ENCODE measurements at regions not wholly inside any gene's neighbourhood (a gene's known extent, or its start where the extent isn't known, plus 50 kb on each side); places are given as distances from the start of the nearest gene placed in this dataset.

DNA sequence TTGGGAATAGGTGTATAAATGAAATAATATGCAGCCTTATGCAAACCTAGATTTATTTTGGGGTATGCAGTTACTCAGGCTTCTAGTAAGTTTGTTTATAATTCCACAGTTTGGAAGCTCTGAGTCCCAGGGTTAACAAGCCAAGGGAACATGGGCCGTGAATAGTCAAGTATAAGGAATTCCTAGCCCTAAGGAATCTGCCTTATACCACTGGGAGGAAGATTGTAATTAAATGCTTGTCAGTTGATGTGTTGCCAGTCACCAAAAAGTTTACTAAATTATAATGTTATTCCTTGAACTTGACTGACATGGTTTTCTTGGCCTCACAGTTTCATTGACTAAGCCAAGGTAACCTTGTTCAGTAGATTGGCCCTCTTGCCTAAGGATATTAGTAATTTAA lies 72.4 kb upstream of the SGO1 start (continued):
- TF ChIP-seq, protein P1, sequence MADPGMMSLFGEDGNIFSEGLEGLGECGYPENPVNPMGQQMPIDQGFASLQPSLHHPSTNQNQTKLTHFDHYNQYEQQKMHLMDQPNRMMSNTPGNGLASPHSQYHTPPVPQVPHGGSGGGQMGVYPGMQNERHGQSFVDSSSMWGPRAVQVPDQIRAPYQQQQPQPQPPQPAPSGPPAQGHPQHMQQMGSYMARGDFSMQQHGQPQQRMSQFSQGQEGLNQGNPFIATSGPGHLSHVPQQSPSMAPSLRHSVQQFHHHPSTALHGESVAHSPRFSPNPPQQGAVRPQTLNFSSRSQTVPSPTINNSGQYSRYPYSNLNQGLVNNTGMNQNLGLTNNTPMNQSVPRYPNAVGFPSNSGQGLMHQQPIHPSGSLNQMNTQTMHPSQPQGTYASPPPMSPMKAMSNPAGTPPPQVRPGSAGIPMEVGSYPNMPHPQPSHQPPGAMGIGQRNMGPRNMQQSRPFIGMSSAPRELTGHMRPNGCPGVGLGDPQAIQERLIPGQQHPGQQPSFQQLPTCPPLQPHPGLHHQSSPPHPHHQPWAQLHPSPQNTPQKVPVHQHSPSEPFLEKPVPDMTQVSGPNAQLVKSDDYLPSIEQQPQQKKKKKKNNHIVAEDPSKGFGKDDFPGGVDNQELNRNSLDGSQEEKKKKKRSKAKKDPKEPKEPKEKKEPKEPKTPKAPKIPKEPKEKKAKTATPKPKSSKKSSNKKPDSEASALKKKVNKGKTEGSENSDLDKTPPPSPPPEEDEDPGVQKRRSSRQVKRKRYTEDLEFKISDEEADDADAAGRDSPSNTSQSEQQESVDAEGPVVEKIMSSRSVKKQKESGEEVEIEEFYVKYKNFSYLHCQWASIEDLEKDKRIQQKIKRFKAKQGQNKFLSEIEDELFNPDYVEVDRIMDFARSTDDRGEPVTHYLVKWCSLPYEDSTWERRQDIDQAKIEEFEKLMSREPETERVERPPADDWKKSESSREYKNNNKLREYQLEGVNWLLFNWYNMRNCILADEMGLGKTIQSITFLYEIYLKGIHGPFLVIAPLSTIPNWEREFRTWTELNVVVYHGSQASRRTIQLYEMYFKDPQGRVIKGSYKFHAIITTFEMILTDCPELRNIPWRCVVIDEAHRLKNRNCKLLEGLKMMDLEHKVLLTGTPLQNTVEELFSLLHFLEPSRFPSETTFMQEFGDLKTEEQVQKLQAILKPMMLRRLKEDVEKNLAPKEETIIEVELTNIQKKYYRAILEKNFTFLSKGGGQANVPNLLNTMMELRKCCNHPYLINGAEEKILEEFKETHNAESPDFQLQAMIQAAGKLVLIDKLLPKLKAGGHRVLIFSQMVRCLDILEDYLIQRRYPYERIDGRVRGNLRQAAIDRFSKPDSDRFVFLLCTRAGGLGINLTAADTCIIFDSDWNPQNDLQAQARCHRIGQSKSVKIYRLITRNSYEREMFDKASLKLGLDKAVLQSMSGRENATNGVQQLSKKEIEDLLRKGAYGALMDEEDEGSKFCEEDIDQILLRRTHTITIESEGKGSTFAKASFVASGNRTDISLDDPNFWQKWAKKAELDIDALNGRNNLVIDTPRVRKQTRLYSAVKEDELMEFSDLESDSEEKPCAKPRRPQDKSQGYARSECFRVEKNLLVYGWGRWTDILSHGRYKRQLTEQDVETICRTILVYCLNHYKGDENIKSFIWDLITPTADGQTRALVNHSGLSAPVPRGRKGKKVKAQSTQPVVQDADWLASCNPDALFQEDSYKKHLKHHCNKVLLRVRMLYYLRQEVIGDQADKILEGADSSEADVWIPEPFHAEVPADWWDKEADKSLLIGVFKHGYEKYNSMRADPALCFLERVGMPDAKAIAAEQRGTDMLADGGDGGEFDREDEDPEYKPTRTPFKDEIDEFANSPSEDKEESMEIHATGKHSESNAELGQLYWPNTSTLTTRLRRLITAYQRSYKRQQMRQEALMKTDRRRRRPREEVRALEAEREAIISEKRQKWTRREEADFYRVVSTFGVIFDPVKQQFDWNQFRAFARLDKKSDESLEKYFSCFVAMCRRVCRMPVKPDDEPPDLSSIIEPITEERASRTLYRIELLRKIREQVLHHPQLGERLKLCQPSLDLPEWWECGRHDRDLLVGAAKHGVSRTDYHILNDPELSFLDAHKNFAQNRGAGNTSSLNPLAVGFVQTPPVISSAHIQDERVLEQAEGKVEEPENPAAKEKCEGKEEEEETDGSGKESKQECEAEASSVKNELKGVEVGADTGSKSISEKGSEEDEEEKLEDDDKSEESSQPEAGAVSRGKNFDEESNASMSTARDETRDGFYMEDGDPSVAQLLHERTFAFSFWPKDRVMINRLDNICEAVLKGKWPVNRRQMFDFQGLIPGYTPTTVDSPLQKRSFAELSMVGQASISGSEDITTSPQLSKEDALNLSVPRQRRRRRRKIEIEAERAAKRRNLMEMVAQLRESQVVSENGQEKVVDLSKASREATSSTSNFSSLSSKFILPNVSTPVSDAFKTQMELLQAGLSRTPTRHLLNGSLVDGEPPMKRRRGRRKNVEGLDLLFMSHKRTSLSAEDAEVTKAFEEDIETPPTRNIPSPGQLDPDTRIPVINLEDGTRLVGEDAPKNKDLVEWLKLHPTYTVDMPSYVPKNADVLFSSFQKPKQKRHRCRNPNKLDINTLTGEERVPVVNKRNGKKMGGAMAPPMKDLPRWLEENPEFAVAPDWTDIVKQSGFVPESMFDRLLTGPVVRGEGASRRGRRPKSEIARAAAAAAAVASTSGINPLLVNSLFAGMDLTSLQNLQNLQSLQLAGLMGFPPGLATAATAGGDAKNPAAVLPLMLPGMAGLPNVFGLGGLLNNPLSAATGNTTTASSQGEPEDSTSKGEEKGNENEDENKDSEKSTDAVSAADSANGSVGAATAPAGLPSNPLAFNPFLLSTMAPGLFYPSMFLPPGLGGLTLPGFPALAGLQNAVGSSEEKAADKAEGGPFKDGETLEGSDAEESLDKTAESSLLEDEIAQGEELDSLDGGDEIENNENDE (IDR thresholded peaks at IDR 0.05; ENCODE audit: insufficient replicate concordance, low read length): no peak
- no peak for TF ChIP-seq SP1 (IDR thresholded peaks at IDR 0.05; ENCODE audit: low read depth, low read length)
- TF ChIP-seq GABPA (IDR thresholded peaks at IDR 0.05; ENCODE audit: borderline replicate concordance, insufficient read depth, low read length): no peak
- no peak for TF ChIP-seq NANOG (IDR thresholded peaks at IDR 0.05; ENCODE audit: insufficient read depth, low read depth, low read length, poor library complexity, severe bottlenecking)
- no peak for TF ChIP-seq SIRT6 (IDR thresholded peaks at IDR 0.05; ENCODE audit: low read length)
- no peak for TF ChIP-seq CREB1 (IDR thresholded peaks at IDR 0.05)
- no peak for TF ChIP-seq RBBP5 (IDR thresholded peaks at IDR 0.05; ENCODE audit: borderline replicate concordance, low read depth, low read length)
- TF ChIP-seq JUND (IDR thresholded peaks at IDR 0.05; ENCODE audit: low read length): no peak
